Activated CD4-positive, alpha-beta T cell treated with anti-CD3 and anti-CD28 coated beads, Interleukin-2, amount 50 U/mL, for 1 hour (primary cell): ENCODE measurements at regions not wholly inside any gene's neighbourhood (a gene's known extent, or its start where the extent isn't known, plus 50 kb on each side); places are given as distances from the start of the nearest gene placed in this dataset.
"Not testable (repeated sequence)": the region's sequence is repeated elsewhere in the genome, so short reads cannot be mapped to it uniquely, and the experiment has no call there.

Source experiments
- DNase-seq: peaks from one replicate; pipeline ENCODE4 v3.0.0-alpha.2; 2020

- DNase-seq = not testable (repeated sequence)
Observed at GRCh38 chr17:77533697-77534096, 392.9 kb downstream of the SEC14L1 start.

DNA sequence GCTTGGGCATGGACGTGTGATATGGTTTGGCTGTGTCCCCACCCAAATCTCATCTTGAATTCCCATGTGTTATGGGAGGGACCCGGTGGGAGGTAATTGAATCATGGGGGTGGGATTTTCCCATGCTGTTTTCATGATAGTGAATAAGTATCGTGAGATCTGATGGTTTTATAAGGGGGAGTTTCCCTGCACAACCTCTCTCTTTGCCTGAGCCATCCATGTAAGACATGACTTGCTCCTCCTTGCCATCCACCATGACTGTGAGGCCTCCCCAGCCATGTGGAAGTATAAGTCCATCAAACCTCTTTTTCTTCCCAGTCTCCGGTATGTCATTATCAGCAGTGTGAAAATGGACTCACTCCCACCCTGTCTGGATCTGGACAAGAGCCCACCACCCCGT lies 393.4 kb downstream of the SEC14L1 start:
- no peak for DNase-seq

GRCh38 chr17:77535435-77535834 lies 394.7 kb downstream of the SEC14L1 start:
- no peak for DNase-seq

GRCh38 chr17:77535892-77536291 lies 395.1 kb downstream of the SEC14L1 start:
- no peak for DNase-seq

DNA sequence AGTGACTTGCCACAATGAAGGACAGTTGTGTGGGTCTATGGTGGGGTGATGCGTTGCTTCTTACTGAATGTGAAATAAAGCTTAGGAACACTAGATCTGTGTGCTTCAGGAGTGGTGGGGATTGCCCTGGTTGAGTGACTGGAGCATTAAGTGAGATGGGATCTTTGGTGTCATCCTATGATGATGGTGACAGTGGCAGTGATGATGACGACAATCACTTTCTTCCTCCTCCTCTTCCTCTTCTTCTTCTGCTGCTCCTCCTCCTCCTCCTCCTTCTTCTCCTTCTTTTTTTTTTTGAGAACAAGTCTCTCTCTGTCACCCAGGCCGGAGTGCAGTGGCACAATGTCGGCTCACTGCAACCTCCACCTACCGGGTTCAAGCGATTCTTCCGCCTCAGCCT lies 396.8 kb downstream of the SEC14L1 start:
- DNase-seq = no peak

- DNase-seq = no peak
Observed at GRCh38 chr17:77540531-77540930, 399.8 kb downstream of the SEC14L1 start.

GRCh38 chr17:77540975-77541374 lies 400.2 kb downstream of the SEC14L1 start:
- no peak for DNase-seq

GRCh38 chr17:77542011-77542410 lies 401.2 kb downstream of the SEC14L1 start:
- DNase-seq = no peak

DNA sequence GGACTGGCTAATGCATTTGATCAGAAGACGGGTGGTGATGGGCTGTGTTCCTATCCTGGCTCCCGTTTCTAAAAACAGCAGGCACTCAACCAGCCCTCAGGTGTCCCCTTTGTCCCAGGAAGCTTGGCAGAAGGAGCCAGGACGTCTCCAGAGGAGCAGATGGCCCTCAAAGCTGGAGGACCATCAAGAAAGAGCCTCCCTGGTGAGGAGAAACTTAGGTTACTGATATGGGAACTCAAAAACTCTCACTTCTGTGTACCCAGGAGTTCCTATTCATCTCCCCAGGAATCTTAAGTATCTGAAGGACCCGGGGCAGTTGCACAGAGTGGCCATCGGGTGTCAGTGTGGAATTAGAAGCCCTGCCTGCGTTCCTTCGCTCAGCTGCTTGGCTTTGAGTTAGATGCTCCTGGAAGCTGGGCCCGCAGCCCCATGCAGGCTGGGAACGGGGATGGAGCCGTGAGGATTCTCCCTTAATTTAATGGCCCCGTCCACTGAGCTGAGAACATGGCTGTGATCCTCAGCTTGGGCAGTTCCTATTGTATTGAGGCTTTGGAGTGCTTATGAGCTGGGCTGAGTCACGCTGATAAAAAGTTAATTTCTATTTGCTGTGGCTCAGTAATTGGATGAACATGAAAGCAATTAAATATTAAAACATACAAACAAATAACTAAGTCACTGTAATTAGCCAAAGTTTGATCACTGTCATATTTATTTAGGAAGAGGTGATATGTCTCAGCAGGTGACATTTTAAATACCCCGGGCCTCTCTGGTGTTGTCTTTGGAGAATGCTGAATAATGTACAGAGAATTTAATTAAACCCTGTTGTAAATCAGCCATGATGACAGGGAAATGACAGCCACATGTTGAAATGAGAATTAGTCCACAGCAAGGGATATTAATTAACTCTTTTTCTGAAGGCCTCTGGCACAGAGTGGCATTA lies 402.1 kb downstream of the SEC14L1 start:
- peak; percentile 58 for DNase-seq

- no peak for DNase-seq
Observed at GRCh38 chr17:77543801-77544200, 403.0 kb downstream of the SEC14L1 start.

DNA sequence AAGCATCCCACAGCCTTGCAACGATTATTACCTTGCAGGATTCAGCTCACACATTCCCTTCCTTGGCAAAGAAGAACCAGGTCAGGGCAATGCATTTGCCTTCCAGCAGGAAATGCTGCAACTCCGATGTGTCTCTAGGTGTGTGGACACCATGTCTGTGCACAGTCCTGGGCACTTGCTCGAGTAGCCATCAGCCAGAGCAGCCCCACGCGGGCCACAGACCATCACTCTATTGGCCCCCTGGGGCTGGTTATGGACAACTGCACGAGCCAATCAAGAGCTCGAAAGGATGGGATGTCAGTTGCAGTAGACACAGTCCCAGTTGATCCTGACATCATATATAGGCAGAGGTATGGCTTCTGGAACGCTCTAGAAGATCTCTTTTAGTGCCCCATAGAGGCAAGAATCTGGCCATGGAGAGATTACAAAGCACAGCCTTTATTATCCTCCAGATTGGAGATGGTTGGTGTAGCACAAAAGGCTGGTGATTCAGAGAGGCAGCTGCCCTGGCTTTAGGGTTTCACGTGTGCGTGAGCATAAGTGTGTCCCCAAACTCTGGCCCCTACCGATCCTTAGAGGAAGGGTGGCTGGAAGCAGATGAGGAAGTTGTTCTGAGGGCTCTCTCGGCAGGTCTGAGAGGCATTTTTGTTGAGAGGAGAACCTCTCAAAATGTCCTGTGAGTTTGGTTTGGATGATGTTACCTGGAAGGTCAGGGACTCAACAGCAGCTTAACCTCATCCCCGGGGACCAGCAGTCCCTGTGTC lies 403.8 kb downstream of the SEC14L1 start:
- DNase-seq = no peak

DNA sequence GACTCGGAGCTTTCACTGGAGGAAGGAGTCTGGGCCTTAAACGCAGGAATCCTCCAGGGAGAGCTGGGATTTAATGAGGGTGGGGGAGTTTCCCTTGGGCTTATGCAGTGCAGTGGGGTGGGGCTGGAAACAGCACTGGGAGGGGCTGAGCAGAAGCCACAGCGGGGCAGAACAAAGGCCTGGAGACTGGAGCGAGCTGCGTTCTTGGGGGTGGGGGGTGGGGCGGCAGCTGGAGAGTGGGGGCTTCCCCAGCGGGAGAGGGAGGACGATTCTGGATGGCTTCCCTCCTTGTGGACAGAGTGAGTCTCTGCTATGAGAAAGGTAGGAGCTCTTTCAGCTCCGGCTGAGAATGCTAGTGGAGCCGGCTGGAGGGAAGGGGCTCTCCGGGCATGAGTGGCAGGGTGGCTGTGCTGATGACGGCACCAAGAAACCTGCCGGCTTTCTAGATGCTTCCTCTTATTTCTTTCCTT lies 406.0 kb downstream of the SEC14L1 start:
- no peak for DNase-seq

DNA sequence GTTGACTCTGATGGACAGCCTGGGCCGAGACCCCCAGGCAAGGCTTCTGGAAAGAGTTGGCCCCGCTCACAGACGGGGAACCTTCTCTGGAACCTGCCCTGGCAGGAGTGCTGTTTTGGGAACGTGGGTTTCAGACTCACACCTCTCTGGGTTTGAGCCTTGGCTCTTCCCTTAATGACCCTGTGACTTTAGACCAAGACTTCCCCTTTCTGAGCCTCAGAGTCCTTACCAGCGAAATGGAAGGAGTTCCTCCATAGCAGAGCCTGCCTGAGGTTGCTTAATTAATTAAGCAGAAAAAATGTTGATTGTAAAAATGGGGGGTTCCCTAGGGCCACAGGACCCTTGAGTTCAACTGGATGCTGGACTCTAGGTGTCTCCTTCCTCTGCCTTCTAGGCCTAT lies 408.2 kb downstream of the SEC14L1 start:
- DNase-seq = no peak

DNA sequence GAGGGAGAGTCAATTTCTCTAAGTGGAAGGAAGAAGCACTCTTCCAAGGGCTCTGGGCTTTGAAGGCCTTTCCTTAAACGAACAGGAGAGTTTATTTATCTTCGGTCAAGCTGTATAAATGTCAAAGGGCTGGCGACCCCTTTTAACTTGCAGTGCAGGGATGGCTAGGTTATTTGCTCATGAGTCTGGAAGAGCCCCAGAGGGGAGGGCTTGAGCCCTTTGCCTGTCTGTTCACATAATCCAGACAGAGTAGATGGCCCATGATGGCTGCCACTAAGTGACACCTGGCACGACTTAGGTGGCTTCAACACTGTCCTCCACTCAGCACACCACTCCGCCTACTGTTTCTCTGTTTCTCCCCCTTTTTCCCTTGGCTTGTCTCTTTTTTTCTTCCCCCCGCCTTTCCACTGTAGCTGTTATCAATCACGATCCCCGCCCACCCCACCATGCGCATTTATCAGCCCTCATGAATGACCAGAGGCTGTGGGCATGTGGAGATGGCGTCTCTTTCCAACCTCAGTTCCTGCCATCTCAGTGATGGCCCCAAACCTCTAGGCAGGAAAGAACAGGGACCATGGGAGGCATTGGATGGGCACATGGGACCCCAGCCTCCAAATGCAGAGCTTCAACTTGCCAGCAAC lies 408.7 kb upstream of the TNRC6C start:
- DNase-seq = no peak

DNA sequence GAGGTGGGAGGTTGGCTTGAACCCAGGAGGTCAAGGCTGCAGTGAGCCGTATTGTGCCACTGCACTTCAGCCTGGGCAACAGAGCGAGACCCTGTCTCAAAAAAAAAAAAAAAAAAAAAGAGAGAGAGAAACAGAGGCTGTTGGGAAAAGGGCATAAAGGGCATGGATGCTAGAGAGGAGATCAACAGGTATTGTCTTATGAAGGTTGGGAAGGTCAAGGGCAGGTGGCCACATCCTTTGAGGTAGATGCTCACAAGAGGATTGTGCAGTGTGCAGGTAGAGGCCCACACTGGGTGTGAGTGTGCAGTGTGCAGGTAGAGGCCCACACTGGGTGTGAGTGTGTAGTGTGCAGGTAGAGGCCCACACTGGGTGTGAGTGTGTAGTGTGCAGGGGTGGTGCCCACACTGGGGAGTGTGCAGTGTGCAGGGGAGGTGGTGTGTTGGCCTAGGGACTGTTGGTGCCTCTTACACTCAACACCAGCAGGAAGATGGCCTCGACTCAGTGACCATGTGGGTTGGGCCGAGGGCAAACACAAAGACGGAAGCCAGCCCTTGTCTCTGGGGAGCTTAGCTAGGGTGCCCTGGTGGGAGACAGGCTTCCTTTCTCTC lies 404.9 kb upstream of the TNRC6C start:
- no peak for DNase-seq

GRCh38 chr17:77555121-77555591 lies 403.3 kb upstream of the TNRC6C start:
- DNase-seq = no peak

GRCh38 chr17:77555741-77556291 lies 402.7 kb upstream of the TNRC6C start:
- no peak for DNase-seq

DNA sequence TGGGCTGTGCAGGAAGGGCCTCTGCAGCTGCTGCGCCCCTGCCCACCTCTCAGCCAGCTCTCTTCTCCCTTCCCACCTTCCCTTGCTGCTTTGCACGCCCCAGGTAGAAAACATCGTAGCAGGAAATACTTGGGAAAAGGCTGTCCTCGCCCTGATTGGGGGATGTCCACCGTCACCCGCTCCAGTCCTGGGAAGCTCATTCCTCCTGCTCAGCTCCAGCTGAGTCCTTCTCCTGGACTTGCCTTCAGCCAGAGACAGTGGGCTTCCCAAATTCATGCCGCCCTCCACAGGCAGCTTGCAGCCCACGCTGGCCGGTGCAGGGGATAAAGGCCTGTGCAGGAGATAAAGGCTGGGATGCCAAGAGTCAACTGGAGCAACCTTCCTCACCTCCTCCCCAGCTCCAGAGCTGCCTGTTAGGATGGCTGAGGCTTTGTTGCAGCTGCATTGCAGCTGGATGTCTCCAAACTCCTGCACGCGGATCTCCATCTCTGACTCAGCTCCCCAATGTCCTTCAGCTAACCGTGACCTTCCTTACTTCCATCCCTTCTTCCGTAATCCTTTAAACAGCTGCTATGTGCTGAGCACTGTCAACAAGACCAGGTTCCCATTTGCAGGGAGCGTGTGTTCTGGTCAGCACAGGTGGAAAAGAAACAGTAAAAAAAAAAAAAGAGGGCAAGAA lies 402.0 kb upstream of the TNRC6C start:
- no peak for DNase-seq

GRCh38 chr17:77558846-77559626 lies 399.5 kb upstream of the TNRC6C start:
- DNase-seq = no peak

- DNase-seq = no peak
Observed at GRCh38 chr17:77560381-77560780, 398.1 kb upstream of the TNRC6C start.

DNA sequence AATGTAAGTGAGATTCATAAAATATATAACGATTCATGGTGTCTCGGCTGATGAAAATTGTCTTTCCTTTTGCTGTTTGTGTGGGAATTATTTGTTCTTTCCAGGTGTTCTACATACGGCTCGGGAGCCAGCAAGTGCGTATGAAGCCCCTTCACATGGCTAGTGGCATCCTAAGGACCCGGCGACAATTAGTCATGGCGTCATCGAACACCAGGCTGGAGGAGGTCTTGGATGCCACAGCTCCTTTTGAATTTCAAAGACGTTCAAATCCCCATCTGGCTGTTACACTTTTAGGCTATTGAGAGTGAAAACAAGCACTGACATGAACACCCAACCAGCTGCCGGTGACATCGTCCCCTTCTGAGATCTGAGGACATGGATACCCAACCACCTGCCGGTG lies 397.7 kb upstream of the TNRC6C start:
- no peak for DNase-seq
